GM23248 (cell line): ENCODE measurements at regions not wholly inside any gene's neighbourhood (a gene's known extent, or its start where the extent isn't known, plus 50 kb on each side); places are given as distances from the start of the nearest gene placed in this dataset.
"Not testable (repeated sequence)": the region's sequence is repeated elsewhere in the genome, so short reads cannot be mapped to it uniquely, and the experiment has no call there.

ENCODE experiments used
- EZH2 ChIP-seq: fragments of 200-600 bp; sonication (generic); IDR thresholded peaks from 2 replicates; pipeline ENCODE4 v1.6.1; 2018; ENCODE audit warnings: antibody characterized with exemption, mild to moderate bottlenecking; ENCODE audit not compliant: insufficient read depth, poor library complexity, severe bottlenecking
- EZH2phosphoT487 ChIP-seq: fragments of 200-600 bp; sonication (generic); IDR thresholded peaks from 2 replicates; pipeline ENCODE4 v1.6.1; 2018; ENCODE audit warnings: antibody characterized with exemption, moderate library complexity, mild to moderate bottlenecking, low read depth; ENCODE audit not compliant: insufficient read depth

DNA sequence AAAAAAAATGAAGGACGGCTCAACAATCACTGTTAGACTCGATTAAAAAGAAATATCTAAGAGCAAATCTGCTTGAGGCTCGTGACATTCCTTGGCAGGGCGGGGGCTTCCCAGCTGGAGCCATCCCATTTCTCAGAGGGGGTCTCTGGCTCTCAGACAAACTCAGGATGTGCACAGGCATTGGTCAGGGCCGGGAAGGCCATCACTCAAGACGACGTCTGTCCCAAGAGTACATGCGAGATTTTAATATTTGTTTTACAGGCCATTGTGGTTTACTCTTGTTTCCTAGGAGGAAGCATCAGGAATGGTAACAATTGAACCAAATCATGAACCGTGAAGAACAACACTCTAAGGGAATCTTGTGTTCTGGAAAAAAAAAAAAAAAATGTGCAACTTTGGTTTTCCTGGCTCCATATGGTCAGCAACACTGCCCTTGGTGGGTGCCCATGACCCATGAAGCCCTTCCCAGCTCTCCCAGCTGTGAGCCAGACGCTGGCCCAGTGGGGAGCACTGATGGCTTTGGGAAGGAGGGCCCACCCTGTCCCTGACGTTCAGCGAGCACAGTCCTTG lies 5454.6 kb upstream of the TPTE start:
- not testable (repeated sequence) for TF ChIP-seq EZH2, EZH2phosphoT487
